ENCODE measurements at regions not wholly inside any gene's neighbourhood (a gene's known extent, or its start where the extent isn't known, plus 50 kb on each side); places are given as distances from the start of the nearest gene placed in this dataset.

DNA sequence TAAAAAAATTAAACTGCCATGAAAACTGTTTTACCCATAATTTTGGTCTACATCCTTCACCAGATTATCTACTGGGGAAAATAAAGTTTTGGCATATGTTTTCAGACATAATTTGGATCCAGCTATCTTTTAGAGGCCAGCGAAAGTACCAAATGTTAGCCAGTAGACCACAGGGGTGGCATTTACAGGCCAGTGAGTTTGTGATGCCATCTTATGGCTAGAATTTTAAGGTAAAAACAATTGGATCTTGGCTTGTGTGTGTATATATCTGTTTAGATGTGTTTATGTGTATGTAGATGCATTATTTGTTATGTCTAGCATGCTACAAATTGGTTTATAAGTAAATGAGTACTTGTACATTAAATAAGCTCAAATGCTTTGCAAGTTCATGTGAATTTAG lies 322.6 kb downstream of the ASXL3 start:
- TF ChIP-seq, protein P1, sequence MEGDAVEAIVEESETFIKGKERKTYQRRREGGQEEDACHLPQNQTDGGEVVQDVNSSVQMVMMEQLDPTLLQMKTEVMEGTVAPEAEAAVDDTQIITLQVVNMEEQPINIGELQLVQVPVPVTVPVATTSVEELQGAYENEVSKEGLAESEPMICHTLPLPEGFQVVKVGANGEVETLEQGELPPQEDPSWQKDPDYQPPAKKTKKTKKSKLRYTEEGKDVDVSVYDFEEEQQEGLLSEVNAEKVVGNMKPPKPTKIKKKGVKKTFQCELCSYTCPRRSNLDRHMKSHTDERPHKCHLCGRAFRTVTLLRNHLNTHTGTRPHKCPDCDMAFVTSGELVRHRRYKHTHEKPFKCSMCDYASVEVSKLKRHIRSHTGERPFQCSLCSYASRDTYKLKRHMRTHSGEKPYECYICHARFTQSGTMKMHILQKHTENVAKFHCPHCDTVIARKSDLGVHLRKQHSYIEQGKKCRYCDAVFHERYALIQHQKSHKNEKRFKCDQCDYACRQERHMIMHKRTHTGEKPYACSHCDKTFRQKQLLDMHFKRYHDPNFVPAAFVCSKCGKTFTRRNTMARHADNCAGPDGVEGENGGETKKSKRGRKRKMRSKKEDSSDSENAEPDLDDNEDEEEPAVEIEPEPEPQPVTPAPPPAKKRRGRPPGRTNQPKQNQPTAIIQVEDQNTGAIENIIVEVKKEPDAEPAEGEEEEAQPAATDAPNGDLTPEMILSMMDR (IDR thresholded peaks at IDR 0.05; ENCODE audit: low read length): no peak
- no peak for TF ChIP-seq EZH2 (IDR thresholded peaks at IDR 0.05; ENCODE audit: borderline replicate concordance, low read length)

Measured in OCI-LY1 (cell line).